ENCODE measurements at regions not wholly inside any gene's neighbourhood (a gene's known extent, or its start where the extent isn't known, plus 50 kb on each side); places are given as distances from the start of the nearest gene placed in this dataset.

DNA sequence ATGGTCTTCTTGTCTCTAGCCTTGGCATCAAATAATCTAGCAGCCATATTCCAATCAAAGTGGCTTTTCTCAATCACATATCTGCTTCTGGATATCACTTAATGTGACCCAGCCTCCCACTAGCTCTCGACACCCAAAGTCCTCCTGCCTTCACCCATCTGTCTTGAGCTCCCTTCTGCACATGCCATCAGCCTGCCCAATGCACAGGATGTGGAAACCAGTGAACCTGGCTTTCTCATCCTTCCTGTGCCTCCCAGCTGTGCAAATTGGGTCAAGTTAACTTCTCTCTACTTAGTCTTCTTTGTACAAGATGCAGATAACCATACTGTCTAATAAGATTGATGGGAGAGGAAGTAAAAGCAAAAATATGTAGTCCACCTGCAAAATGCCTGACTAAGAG is 257.9 kb upstream of the PITRM1 start:
- no peak for DNase-seq (ENCODE audit: low read depth, low spot score)

DNA sequence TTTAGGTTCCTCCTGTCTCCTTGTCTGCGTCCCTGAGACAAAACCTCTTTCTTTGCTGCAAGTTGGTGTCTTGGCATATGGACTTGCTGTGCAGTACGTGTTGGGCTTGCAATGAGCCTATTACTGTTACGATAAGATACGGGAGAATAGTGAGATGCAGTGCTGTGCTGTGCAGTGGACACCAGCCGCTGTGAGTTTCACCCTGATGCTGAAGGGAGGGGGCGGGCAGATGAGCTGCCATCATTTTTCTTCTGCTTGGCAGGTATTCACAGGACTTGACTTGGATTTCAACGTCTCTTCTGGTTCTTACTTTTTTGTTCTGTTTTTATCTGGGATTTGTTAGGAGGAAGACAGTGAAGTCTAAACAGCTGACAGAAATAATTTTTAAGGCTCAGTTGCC is 257.1 kb upstream of the PITRM1 start:
- no peak for DNase-seq (ENCODE audit: low read depth, low spot score)

DNA sequence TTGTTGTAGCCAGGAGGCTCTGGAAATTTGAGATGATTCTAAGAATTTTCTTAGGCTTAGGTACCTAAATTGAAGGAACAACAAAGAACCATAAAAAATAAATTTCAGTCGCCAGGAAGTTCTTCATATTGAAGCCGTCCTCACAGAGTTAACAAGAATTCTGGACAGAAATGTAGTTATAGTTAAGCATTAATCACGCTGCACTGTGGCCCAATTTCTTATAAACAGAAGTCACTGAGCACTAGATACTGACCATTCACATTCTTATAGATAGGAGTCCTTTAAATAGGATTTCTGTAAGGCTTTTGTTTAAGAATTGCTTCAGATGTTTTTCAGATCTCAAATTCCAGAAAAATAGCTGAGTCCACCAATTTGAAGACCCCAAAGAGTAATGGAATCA is 256.2 kb upstream of the PITRM1 start:
- DNase-seq (ENCODE audit: low read depth, low spot score), result no peak

DNA sequence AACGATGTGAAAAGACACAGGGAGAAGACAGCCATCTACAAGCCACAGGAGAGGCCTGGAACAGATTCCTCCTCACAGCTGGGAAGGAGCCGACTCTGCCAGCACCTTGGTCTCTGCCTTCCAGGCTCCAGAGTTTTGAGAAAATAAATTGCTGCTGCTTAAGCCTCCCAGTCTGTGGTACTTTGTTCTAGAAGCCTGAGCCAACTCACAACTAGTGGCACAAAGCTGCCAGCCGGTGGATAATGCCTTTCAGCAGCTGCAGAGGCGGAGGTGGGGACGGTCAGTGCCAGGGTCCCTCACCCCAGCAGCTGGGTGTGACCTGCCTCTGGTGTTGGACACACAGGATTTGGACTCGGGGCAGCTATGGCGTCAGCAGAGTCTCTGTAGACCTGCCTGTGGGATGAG is 255.4 kb upstream of the PITRM1 start:
- no peak for DNase-seq (ENCODE audit: low read depth, low spot score)

DNA sequence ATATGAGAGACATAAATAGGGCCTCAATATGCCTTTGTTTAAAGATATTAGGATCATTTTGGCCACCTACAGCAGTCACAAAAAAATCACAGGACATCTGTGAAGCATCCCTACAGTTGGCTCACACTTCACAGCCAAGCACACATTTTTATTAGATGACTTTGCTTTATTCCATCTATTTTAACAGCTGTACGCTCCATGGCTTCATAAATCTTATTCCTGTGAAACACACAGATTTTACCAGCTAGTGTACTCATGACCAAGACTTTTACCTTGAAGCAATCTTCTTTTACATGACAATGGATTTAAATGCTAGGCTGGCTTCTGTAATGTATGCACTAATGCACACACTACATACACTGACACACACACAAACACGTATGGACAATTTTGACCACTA is 254.8 kb upstream of the PITRM1 start:
- DNase-seq (ENCODE audit: low read depth, low spot score), result no peak

DNA sequence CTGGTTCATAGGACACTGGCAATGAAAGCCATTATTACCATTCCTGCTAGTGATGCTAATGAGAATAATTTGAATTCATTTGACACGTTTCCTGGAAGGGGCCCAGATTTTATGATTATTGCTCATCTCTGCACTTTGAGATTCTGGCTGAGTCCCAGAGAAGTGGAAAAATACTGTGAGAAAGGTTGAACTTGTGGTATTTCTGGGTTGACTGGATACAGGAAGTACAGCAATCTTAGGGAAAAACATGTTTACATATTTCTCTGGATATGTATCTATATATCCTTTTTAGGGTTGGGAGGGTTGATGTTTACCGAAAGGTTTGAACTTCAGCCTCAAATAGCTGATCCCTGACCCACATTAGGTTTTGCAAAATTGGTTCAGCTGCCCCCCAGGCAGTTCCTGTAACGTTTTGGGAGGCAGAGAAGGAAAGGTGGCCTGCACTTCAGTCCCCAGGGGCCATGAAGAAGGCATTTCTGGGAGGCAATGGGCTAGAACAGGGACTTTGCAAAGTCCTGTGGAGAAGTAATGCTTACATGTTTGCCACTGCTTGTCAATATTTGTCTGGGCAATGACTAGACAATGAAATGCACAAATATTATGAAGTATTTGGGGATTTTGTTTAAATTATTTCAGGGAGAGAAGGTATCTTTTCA is 253.7 kb upstream of the PITRM1 start:
- DNase-seq (ENCODE audit: low read depth, low spot score), result no peak

DNA sequence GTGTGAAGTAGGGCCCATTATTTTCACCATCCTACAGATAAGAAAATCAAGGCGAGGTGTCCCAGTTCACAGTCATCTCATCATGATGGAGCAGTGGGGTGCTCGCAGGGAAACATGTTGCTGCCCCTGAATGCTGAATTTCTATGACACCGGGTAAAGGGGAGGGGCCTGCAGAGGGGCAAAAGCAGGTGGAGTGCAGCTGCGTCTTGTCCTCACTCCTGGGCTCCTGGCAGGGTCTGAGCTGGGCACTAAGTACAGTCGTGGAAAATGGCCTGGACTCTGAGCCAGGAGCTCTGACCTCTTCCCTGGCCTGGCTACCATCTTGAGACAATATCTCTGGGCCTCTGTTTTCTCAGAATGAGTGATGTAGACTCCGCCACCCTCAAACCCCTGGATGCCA is 253.1 kb upstream of the PITRM1 start:
- DNase-seq (ENCODE audit: low read depth, low spot score), result no peak

DNA sequence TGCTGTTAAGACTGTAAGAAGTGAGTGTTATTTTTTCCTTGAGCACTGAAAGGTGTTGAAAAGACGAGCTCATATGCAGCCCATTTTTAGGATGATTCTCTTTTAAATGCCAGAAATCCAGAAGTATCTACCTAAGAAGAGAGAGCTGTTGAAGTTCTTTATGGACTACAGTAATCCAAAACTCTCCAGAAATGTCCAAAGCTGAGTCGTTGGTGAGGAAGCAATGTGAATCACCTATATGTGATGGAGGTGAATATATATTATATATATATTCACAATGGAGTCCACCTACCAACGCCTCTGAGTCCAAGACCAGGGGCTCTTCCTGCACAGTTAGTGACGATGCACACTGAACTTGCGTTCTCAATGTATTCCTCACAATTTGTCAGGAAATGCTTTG is 252.7 kb upstream of the PITRM1 start:
- no peak for DNase-seq (ENCODE audit: low read depth, low spot score)

DNA sequence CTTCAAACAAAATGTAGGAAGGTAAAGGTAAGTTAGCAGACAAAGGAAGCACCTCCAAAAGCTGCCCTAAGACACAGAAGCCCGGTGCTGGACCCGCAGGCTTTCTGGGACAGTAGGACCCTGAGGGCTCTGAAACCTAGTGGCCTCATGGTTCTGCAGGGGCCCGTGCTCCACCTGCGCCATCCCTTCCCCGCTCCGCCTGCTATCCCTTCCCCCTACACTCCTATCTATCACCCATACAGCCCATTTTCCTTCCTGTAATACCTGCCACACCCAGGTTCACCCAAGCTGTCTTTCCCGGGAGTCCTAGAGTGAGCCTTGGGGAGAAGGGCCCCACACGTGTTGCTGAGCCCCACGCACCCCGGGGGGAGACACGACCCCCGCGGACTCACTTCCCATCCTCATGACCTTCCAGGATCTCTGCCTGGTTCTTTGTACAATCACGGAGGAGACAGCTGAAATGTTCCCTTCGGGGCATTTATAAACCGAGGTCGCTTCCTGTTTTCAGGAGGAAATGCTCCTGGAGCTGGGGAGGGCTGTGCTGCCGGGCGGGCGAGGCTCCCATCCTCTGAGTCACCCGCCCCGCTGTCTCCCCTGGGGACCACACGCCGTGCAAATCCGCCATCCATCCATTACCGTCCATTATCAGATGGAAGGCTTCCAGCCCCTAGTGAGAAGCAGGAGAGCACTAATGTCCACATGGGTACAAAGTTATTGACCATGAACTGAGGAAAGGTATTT is 251.7 kb upstream of the PITRM1 start:
- no peak for DNase-seq (ENCODE audit: low read depth, low spot score)

DNA sequence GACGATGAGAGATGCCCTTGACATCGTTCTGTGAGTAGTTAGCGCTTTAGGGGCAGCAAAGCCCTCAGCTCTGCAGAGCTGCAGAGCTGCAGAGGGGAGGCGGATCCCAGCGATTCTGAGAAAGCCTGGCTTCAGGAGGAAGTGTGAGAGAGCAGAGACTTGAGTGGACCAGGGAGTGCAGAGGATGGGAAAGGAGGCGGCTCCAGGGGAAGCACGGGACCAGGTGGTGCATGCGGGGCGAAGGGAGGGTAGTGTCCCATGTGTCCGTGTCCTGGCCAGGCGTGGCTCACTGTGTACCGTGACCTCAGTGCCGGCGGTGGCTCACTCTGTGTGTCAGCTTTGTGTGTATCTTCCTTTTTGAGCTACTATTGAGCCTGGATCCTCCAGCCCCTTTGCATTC is 250.8 kb upstream of the PITRM1 start:
- no peak for DNase-seq (ENCODE audit: low read depth, low spot score)

DNA sequence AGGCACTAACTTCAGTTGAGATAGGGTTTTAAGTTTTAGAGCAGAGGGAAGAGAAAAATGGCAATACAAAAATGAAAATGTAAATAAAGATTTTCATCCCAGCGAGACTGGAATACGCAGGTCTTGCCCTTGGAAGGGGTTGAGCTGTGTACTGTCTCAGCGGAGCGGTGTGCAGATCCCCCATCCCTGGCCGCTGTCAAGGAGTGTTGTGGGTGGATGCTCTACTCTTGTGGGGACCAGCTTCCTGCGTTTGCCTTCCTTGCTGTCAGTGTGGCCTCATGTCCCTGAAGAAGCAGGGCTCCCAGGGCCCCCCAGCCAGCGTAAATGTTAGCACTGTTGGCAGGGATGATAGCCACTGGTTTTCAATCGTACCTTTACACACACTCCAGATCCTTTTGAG is 249.7 kb upstream of the PITRM1 start:
- DNase-seq (ENCODE audit: low read depth, low spot score), result no peak

DNA sequence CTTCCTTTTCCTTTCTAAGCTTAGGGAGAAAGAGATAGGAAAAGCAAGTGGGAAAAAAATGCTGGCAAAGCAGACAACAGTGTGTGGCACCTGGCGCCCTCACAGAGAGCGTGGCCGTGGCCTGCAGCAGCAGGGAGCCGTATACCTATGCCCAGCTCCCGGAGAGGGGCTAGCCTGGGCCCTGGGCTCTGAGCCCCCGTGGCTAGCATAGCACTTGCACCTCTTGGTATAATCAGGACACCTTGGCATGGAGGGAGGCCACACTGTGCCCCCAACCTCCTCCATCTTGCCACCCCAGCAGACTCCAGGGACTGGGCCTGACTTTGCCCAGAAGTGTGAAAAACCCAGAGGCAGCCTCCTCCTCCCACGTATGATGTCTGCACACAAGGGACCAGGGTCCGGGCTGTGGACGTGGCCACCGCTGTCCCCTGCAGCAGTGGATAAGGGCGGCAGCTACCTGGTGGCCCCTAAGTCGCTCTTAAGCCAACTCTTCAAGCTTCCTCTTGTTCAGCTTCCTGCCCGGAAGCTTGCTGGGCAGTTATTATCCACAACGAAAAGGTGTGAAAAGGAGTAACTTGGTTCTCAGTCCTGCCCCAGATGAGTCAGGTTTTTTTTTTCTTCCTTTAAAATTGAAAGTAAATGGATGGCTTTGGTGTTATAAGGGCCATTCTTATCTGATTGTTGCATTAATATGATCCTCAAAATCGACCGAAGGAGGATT is 249.1 kb upstream of the PITRM1 start:
- no peak for DNase-seq (ENCODE audit: low read depth, low spot score)

DNA sequence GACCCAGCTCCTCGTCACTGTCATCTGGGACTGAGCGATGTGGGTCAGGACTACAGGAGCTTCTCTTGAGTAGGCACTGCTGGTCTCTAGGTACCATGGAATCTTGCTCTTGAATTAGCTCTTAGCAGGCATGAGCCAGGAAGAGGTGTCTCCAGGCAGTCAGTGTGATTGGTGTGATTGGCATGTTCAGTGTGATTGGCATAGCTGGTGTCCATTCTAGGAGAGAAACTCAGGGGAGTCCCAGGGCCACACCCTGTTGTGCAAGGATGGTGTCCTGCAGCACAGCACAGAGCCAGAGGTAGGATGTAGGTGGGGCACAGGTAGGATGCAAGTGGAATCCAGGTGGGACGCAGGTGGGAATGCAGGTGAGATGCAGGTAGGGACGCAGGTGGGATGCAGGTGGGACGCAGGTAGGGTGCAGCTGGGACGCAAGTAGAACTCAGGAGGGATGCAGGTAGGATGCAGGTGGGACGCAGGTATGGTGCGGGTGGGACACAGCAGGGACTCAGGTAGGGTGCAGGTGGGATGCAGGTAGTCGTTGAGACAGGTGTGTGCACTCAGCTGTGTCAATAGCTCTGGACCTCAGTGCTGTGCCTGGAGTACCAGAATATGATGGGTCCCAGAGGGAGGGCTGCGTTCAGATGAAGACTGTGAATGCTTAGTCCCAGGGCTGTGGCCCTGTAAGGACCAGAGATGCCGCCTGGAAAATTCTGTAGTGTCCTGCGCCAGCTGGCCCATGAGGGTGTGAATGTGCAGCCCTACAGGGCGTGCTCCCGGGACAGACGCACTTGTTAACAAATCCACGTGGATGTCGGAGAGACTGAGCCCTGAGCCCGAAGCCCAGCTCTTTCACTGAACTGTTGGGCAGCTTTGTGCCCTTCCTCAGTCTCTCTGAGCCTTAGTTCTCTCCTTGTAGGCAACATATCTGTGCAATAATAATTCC is 248.2 kb upstream of the PITRM1 start:
- no peak for DNase-seq (ENCODE audit: low read depth, low spot score)

DNA sequence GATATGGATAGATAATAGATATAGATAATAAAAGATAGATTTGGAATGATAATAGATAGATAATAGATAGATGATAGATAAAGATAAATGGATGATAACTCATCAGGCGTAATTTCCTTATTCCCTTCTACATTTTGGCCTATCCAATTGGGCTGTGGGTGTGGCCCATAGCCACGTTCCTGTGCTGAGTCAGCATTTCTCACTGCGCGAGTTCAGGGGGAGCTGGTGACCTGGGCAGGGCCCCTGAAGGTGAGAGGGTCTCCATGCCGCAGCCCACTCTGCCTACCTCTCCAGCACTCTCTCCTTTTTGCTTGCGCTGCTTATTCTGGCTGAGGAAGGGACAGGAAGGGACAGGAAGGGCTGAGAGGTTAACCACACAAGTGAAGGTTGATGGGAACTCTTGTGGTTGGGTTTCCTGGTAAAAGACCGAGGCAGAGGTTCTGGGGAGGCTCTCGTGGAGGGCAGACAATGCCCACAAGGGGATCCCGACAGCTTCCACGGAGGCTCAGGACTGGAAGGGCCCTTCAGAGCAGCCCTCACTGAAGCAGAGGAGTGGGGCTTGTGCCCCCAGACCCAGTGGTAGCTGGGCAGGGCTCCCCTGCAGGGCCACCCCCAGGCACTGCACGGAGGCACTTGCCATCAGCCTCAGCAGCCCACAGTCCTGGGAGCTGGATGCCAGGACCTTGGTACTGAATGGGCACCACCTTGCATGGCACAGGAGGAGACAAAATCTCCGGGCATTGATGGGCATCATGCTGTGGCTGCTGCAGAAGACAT is 247.3 kb upstream of the PITRM1 start:
- no peak for DNase-seq (ENCODE audit: low read depth, low spot score)

DNA sequence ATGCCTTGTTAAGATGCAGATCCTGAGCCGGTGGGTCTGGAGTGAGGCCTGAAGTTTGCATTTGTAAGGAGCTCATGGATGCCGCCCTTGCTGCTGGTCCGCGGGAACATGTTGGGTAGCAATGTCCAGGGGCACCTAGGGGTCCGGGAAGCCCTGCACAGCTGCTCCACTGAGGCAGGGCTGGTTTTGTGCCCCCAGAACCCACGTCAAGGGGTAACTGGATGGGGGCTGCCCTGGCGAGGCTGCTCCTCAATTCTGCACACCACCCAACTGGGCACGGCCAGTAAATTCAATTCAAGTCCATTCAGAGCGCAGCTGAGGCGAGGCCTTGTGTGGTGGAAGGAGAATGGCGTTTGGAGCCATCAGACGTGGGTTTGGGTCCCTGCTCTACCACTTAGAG is 246.3 kb upstream of the PITRM1 start:
- DNase-seq (ENCODE audit: low read depth, low spot score), result no peak

DNA sequence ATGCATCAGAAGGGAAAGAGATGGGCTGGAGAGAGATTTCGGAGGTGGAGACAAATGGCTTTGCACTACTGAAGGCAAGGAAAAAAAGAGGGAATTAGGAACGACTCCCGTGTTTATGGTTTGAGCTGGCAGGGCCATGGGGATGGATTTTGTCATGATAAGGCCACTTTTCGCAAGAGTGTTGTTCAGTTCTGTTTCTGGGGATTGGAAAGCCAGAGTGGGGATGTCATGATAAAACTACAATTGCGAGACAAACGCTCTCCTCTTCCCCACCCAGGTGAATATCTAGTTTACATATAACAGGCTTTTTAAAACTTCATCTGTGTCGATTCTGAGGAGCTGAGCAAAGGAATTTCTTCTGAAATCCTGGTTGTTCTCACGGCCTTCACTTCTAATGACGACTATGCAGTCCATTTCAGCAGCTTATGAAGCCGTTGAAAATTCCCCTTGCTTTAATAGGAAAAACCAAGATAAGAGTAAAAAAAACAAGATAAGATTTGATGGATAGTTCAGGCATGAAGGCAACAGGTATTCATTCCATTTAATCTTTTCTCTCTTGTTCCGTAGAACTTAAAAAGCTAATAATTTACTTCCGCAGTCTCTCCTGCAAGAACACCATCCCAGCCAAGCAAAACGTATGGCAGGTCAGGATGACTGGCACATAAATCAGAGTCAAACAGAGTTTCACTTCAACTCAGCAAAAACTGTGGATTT is 245.6 kb upstream of the PITRM1 start:
- no peak for DNase-seq (ENCODE audit: low read depth, low spot score)

DNA sequence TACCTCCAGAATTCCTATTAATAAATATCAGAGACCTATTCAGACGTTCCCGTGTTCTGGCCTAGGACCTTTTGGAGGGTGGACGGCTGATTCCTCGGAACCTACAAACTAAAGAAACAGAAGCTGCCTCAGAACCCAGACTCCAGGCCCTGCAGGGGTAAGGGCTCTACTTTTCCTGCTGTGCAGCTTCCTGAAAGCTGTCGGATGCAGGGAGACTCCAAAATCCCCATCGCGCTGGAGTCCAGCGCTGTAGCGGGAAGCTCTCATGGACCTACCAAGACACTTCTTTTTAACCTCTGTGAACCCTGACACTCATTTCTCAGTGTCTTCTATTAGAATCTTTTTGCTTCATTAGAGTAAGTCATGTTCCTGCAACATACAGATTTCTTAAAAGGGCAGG is 244.5 kb upstream of the PITRM1 start:
- no peak for DNase-seq (ENCODE audit: low read depth, low spot score)

DNA sequence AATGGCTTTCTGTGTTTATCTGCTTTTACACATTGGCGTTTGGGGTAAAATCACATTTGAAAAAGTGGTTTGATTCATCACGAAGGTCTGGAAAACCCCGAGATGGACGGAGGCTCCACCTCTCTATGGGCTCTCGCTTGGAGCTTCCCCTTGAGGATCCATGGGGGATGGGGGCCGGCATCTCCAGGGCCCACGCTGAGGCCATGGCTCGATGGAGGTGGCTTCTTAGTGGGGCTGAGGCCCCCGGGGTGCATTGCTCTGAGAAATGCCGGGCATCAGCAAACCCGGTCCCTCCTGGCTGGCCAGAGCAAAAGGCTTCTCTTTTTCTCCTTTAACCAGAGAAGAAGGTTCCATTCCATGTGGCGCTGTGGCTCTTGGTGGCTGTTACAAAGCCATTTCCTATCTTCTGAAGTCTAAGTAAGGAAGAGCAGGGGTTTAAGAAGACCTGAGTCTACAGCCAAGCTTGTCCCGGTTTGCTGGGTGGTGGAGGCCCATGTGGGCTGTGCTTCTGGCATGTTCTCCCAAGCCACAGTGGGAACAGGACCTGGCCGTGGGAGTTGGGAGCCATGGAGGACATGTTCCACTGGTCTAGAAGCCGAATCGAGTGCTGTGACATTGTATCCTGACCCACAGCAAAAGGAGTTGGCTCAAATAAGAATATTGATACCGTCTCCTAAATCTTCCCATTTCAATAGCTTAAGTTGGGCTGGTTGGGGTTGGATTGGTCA is 243.5 kb upstream of the PITRM1 start:
- DNase-seq (ENCODE audit: low read depth, low spot score), result no peak

DNA sequence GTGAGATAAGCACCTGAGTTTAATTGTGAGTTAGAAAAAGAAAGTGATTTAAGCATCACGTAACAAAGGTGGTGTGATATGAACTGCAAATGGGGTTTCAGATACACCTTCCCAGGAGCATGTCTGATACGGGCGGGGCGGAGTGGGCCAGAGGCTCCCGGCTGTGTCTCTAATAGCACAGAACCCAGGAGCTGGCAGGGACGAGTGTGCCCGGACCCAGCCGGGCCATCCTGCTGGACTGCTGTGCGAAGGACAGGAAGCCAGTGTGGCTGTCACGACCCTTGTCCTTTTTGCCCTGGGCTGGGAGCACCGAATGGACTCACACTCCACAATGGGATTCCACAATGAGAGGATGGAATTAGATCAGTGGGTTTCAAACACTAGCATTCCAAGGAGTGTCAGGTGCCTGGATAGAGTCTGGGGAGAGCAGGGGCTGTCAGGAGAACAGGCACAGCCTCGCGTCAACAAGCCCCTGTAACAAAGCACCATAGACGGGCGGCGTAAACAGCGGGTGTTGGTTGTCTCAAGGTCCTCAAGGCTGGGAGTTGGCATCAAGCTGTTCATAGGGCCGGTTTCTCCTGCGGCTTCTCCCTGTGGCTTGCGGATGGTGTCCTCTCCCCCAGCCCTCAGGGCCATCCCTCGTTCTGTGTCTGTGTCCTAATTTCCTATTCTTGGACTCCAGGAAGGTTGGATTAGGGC is 242.6 kb upstream of the PITRM1 start:
- no peak for DNase-seq (ENCODE audit: low read depth, low spot score)

All from activated naive CD8-positive, alpha-beta T cell treated with anti-CD3 and anti-CD28 coated beads, Interleukin-2, amount 50 U/mL, for 16 hours (primary cell).